HCT116 (cell line): ENCODE measurements at regions not wholly inside any gene's neighbourhood (a gene's known extent, or its start where the extent isn't known, plus 50 kb on each side); places are given as distances from the start of the nearest gene placed in this dataset.

Experiments
- EZH2 ChIP-seq: fragments of 200-600 bp; sonication (generic); IDR thresholded peaks from 2 replicates; pipeline ENCODE4 v1.6.1; 2017; ENCODE audit warnings: antibody characterized with exemption, mixed run types
- EZH2phosphoT487 ChIP-seq: fragments of 200-600 bp; IDR thresholded peaks from 2 replicates; pipeline ENCODE4 v1.6.1; 2018; ENCODE audit warnings: antibody characterized with exemption, borderline replicate concordance
- FOSL1 ChIP-seq: IDR thresholded peaks from 2 replicates; pipeline ENCODE4 v1.6.1; 2012; ENCODE audit warnings: low read depth
- POLR2AphosphoS5 ChIP-seq: IDR thresholded peaks from 2 replicates; pipeline ENCODE4 v1.6.1; 2011; ENCODE audit warnings: mild to moderate bottlenecking, low read depth, low read length, moderate library complexity
- RAD21 ChIP-seq: IDR thresholded peaks from 2 replicates; pipeline ENCODE4 v1.6.1; 2012; ENCODE audit warnings: low read depth, mild to moderate bottlenecking
- SP1 ChIP-seq: IDR thresholded peaks from 2 replicates; pipeline ENCODE4 v1.6.1; 2012; ENCODE audit warnings: low read depth
- SRF ChIP-seq: IDR thresholded peaks from 2 replicates; pipeline ENCODE4 v1.6.1; 2012; ENCODE audit warnings: low read depth
- ZNF274 ChIP-seq: fragments of 200-500 bp; sonication (Bioruptor generic); IDR thresholded peaks from 2 replicates; pipeline ENCODE4 v1.6.1; 2014; ENCODE audit warnings: mild to moderate bottlenecking, low read depth, low read length, inconsistent platforms
- TF ChIP-seq, protein P1 (sequence below), 3 experiments: fragments of 200-600 bp in 1 of 3; sonication (generic) in 1 of 3; IDR thresholded peaks in 2 of 3; conservative IDR thresholded peaks in 1 of 3; 2 replicates each; pipeline ENCODE4 v1.5.1; 2012 to 2017; ENCODE audit warnings: low read depth in 2 of 3, low read length in 2 of 3, antibody characterized with exemption in 1 of 3, borderline replicate concordance in 1 of 3, control low read depth in 1 of 3, mild to moderate bottlenecking in 1 of 3, mixed read lengths in 1 of 3, mixed run types in 1 of 3, moderate library complexity in 1 of 3; ENCODE audit not compliant: insufficient read depth in 1 of 3
- TF ChIP-seq, protein P2 (sequence below): IDR thresholded peaks from 2 replicates; pipeline ENCODE4 v1.6.1; 2012
- TF ChIP-seq, protein P3 (sequence below): IDR thresholded peaks from 2 replicates; pipeline ENCODE4 v1.6.1; 2011; ENCODE audit warnings: mild to moderate bottlenecking, low read length, moderate library complexity; ENCODE audit not compliant: insufficient replicate concordance; ENCODE audit errors: extremely low read depth

DNA sequence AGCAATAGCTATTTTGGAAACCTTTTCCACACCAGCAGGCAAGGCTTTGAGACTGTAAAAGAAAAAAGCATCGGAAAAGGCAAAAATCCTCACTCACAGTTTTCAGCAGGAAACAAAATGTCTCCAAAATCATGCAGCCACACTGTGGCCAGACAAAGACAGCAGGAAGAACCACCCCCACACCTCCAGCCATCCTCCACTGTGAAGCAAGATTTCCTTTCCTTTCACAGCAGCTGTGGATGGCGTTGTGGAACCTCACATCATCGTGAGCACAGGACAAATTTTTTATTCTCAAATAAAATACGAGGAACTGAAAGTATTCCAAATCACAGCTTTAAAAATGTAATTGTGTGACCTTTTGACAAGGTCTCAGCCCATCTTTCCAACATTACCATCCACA lies 351.7 kb upstream of the NOCT start (continued):
- TF ChIP-seq, protein P1, sequence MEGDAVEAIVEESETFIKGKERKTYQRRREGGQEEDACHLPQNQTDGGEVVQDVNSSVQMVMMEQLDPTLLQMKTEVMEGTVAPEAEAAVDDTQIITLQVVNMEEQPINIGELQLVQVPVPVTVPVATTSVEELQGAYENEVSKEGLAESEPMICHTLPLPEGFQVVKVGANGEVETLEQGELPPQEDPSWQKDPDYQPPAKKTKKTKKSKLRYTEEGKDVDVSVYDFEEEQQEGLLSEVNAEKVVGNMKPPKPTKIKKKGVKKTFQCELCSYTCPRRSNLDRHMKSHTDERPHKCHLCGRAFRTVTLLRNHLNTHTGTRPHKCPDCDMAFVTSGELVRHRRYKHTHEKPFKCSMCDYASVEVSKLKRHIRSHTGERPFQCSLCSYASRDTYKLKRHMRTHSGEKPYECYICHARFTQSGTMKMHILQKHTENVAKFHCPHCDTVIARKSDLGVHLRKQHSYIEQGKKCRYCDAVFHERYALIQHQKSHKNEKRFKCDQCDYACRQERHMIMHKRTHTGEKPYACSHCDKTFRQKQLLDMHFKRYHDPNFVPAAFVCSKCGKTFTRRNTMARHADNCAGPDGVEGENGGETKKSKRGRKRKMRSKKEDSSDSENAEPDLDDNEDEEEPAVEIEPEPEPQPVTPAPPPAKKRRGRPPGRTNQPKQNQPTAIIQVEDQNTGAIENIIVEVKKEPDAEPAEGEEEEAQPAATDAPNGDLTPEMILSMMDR (IDR thresholded peaks at IDR 0.05 in 2 of 3, conservative IDR thresholded peaks at IDR 0.05 in 1 of 3; ENCODE audit: borderline replicate concordance in 1 of 3, insufficient read depth in 1 of 3, low read depth in 2 of 3, low read length in 2 of 3), result no peak
- TF ChIP-seq, protein P2, sequence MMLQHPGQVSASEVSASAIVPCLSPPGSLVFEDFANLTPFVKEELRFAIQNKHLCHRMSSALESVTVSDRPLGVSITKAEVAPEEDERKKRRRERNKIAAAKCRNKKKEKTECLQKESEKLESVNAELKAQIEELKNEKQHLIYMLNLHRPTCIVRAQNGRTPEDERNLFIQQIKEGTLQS, result no peak
- TF ChIP-seq SP1, result no peak
- no peak for TF ChIP-seq ZNF274
- TF ChIP-seq EZH2, result no peak
- no peak for TF ChIP-seq POLR2AphosphoS5
- TF ChIP-seq SRF, result no peak
- TF ChIP-seq FOSL1, result no peak
- TF ChIP-seq EZH2phosphoT487, result no peak
- TF ChIP-seq RAD21, result no peak
- TF ChIP-seq, protein P3, sequence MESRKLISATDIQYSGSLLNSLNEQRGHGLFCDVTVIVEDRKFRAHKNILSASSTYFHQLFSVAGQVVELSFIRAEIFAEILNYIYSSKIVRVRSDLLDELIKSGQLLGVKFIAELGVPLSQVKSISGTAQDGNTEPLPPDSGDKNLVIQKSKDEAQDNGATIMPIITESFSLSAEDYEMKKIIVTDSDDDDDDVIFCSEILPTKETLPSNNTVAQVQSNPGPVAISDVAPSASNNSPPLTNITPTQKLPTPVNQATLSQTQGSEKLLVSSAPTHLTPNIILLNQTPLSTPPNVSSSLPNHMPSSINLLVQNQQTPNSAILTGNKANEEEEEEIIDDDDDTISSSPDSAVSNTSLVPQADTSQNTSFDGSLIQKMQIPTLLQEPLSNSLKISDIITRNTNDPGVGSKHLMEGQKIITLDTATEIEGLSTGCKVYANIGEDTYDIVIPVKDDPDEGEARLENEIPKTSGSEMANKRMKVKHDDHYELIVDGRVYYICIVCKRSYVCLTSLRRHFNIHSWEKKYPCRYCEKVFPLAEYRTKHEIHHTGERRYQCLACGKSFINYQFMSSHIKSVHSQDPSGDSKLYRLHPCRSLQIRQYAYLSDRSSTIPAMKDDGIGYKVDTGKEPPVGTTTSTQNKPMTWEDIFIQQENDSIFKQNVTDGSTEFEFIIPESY, result no peak
- TF ChIP-seq, all 23 proteins: peak for 0
